CD14-positive monocyte (primary cell): ENCODE measurements at regions not wholly inside any gene's neighbourhood (a gene's known extent, or its start where the extent isn't known, plus 50 kb on each side); places are given as distances from the start of the nearest gene placed in this dataset.

Source experiments
- DNase-seq, 3 donors: peaks; one replicate each; pipeline ENCODE4 v3.0.0-alpha.2; 2011 to 2022
- H2AFZ ChIP-seq: 2 replicates; pipeline ENCODE4 v1.6.0; 2012; ENCODE audit warnings: mild to moderate bottlenecking, low read depth, low read length, inconsistent platforms; ENCODE audit not compliant: insufficient read depth, poor library complexity, severe bottlenecking
- H3K27ac ChIP-seq, 2 donors: 1 replicate in 1 of 2; 2 replicates in 1 of 2; pipeline ENCODE4 v1.5.1; 2012 to 2013; ENCODE audit warnings: low read length in 2 of 2, control low read depth in 1 of 2, inconsistent platforms in 1 of 2, low read depth in 1 of 2, mild to moderate bottlenecking in 1 of 2
- H3K27me3 ChIP-seq, 2 donors: one replicate each; pipeline versions ENCODE4 v1.6.0 to v1.6.1; 2011 to 2013; ENCODE audit warnings: low read length in 2 of 2; ENCODE audit not compliant: control insufficient read depth in 2 of 2, insufficient read depth in 2 of 2
- H3K36me3 ChIP-seq, 2 donors: replicated peaks in 1 of 2; 1 replicate in 1 of 2; 2 replicates in 1 of 2; pipeline versions ENCODE4 v1.5.1 to v1.6.1; 2012 to 2013; ENCODE audit warnings: low read length in 2 of 2, control low read depth in 1 of 2, inconsistent platforms in 1 of 2, mild to moderate bottlenecking in 1 of 2; ENCODE audit not compliant: insufficient read depth in 2 of 2, control insufficient read depth in 1 of 2
- H3K4me1 ChIP-seq, 2 donors: 1 replicate in 1 of 2; 2 replicates in 1 of 2; pipeline versions ENCODE4 v1.5.1 to v1.6.1; 2012 to 2013; ENCODE audit warnings: low read length in 2 of 2, control low read depth in 1 of 2, inconsistent platforms in 1 of 2, mild to moderate bottlenecking in 1 of 2, moderate library complexity in 1 of 2; ENCODE audit not compliant: insufficient read depth in 2 of 2, control insufficient read depth in 1 of 2
- H3K4me2 ChIP-seq: replicated peaks from 2 replicates; pipeline ENCODE3; 2012; ENCODE audit warnings: low read length, moderate library complexity, mild to moderate bottlenecking; ENCODE audit not compliant: poor library complexity, severe bottlenecking; ENCODE audit errors: extremely low read depth
- H3K4me3 ChIP-seq, 3 experiments: fragments of 200-600 bp in 1 of 3; sonication (generic) in 1 of 3; replicated peaks in 1 of 3; 1 replicate in 2 of 3; 2 replicates in 1 of 3; pipeline ENCODE4 v1.5.1; 2011 to 2013; ENCODE audit warnings: low read length in 3 of 3, mild to moderate bottlenecking in 3 of 3, control low read depth in 2 of 3, low read depth in 2 of 3, inconsistent platforms in 1 of 3, moderate library complexity in 1 of 3
- H3K79me2 ChIP-seq: 2 replicates; pipeline ENCODE4 v1.6.0; 2012; ENCODE audit warnings: mild to moderate bottlenecking, control low read depth, inconsistent platforms, low read length, moderate library complexity; ENCODE audit not compliant: insufficient read depth
- H3K9ac ChIP-seq: 2 replicates; pipeline ENCODE4 v1.6.0; 2017; ENCODE audit warnings: low read length, mild to moderate bottlenecking; ENCODE audit not compliant: insufficient read depth, poor library complexity, severe bottlenecking
- H3K9me3 ChIP-seq, 2 donors: replicated peaks in 1 of 2; 1 replicate in 1 of 2; 2 replicates in 1 of 2; pipeline versions ENCODE4 v1.5.1 to v1.6.1; 2012 to 2013; ENCODE audit warnings: low read length in 2 of 2, control low read depth in 1 of 2; ENCODE audit not compliant: control insufficient read depth in 1 of 2, insufficient read depth in 1 of 2
- H4K20me1 ChIP-seq: 2 replicates; pipeline ENCODE4 v1.6.0; 2012; ENCODE audit warnings: mild to moderate bottlenecking, low read length, control low read depth, moderate library complexity; ENCODE audit not compliant: insufficient read depth
- H3K27ac Mint-ChIP-seq, 7 donors: one replicate each; pipeline ENCODE4 v1.8.0; 2020; ENCODE audit warnings: mild to moderate bottlenecking in 7 of 7, mixed read lengths in 7 of 7, moderate library complexity in 6 of 7, inconsistent platforms in 2 of 7
- H3K27me3 Mint-ChIP-seq, 3 donors: one replicate each; pipeline ENCODE4 v1.8.0; 2021 to 2022; ENCODE audit warnings: low read depth in 3 of 3, mild to moderate bottlenecking in 3 of 3, mixed read lengths in 3 of 3, moderate library complexity in 3 of 3, inconsistent platforms in 1 of 3
- H3K36me3 Mint-ChIP-seq, 2 donors: one replicate each; pipeline ENCODE4 v1.8.0; 2020; ENCODE audit warnings: mixed read lengths in 2 of 2, inconsistent platforms in 1 of 2, mild to moderate bottlenecking in 1 of 2
- H3K4me1 Mint-ChIP-seq: one replicate; pipeline ENCODE4 v1.8.0; 2020; ENCODE audit warnings: mild to moderate bottlenecking, mixed read lengths
- H3K4me3 Mint-ChIP-seq, 2 donors: one replicate each; pipeline ENCODE4 v1.8.0; 2020; ENCODE audit warnings: mild to moderate bottlenecking in 2 of 2, mixed read lengths in 2 of 2, moderate library complexity in 1 of 2
- H3K9me3 Mint-ChIP-seq, 7 donors: one replicate each; pipeline ENCODE4 v1.8.0; 2020 to 2022; ENCODE audit warnings: mixed read lengths in 7 of 7, mild to moderate bottlenecking in 6 of 7, moderate library complexity in 6 of 7, inconsistent platforms in 2 of 7
- WGBS: methylation state at CpG from one replicate; pipeline ENCODE4 v1.1.5; 2013; ENCODE audit warnings: missing lambda C conversion rate; ENCODE audit not compliant: insufficient coverage; 5-methylcytosine and 5-hydroxymethylcytosine counted together
- intact Hi-C, 2 donors: fragments of 100-400 bp; cut with micrococcal nuclease; formaldehyde crosslinking; loops; one replicate each; pipeline versions ENCODE4 v1.15.0 to v1.15.1; 2023
- TF ChIP-seq, protein P1 (sequence below): fragments of 200-600 bp; IDR thresholded peaks from one replicate; pipeline ENCODE4 v1.8.0; 2022; ENCODE audit warnings: antibody characterized with exemption, mild to moderate bottlenecking

DNA sequence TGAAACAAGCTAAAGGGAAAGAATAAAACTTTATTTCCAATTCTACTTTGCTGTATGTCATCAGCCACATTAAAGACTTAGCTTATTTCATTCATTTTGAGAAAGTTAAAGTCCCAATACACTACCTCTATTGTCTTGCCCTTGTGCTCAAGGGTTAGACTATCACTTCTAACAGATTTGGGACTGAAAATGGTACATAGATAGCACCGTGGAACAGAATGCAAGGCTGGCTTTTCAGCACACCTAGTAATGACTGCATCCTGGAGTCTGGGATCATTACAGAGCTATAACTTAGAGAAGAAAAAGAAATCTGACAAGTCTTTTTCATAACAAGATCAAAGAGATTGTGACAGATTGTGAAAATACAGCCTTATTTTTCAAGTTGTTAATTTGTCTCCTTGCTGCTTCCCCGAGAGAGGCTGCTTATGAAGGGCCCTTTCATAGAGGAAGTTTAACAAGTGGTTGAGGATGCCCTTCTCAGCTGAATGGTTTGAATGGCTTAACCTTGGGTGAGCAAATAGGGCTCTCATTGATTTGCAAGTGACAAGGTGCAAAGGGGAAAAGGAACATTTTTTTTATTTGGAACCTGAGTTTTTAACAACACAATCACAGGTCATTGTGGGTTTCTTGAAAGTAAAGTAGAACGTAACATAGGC lies 371.8 kb downstream of the EPHA4 start:
- Mint-ChIP-seq H3K36me3 (no peaks in the 10 kb centered on the region), H3K4me3 (no peak overlapping the region), H3K27me3 (peaks cover 0 to 2% (median 1%) of the 10 kb centered on the region in 3 donors), H3K4me1 (no peaks in the 10 kb centered on the region), H3K9me3 (peaks cover 0 to 2% (median 0%) of the 10 kb centered on the region in 7 donors), H3K27ac (no peak overlapping the region)
- no peak overlapping the region for H3K27ac ChIP-seq
- intact Hi-C loops: no loop called here
- H2AFZ ChIP-seq: no peak overlapping the region
- TF ChIP-seq, protein P1, sequence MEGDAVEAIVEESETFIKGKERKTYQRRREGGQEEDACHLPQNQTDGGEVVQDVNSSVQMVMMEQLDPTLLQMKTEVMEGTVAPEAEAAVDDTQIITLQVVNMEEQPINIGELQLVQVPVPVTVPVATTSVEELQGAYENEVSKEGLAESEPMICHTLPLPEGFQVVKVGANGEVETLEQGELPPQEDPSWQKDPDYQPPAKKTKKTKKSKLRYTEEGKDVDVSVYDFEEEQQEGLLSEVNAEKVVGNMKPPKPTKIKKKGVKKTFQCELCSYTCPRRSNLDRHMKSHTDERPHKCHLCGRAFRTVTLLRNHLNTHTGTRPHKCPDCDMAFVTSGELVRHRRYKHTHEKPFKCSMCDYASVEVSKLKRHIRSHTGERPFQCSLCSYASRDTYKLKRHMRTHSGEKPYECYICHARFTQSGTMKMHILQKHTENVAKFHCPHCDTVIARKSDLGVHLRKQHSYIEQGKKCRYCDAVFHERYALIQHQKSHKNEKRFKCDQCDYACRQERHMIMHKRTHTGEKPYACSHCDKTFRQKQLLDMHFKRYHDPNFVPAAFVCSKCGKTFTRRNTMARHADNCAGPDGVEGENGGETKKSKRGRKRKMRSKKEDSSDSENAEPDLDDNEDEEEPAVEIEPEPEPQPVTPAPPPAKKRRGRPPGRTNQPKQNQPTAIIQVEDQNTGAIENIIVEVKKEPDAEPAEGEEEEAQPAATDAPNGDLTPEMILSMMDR: no peak
- H3K9me3 ChIP-seq: no peaks in the 10 kb centered on the region
- no peak overlapping the region for H3K4me3 ChIP-seq
- no peaks in the 10 kb centered on the region for H3K27me3 ChIP-seq
- H3K4me1 ChIP-seq: no peaks in the 10 kb centered on the region
- no peaks in the 10 kb centered on the region for H3K36me3 ChIP-seq
- no peak overlapping the region for H3K4me2 ChIP-seq
- H4K20me1 ChIP-seq: no peaks in the 10 kb centered on the region
- 71% methylated on average over 1 of the region's 3 CpGs for WGBS
- no peaks in the 10 kb centered on the region for H3K79me2 ChIP-seq
- H3K9ac ChIP-seq: no peak overlapping the region
- DNase-seq: no peak

DNA sequence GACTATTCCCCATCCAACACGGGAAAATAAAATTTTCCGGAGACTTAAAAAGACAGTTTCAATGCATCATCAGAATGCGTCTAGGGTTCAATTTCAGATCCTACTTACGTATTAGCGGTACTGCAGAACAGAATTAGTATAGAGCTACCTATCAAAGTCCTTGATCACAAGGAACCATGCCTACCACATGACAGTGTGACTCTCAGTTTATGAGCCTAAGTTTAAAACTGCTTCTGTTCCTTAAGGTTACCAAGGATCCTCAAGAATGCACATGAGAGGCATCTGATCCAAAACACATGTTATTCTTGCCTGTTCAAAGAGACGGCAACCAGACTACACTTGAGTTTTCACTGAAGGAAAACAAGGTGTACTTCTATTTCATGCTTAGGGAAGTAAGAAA lies 369.7 kb downstream of the EPHA4 start:
- Mint-ChIP-seq H3K36me3 (no peaks in the 10 kb centered on the region), H3K27ac (no peak overlapping the region), H3K9me3 (peaks cover 0 to 4% (median 0%) of the 10 kb centered on the region in 7 donors), H3K4me3 (no peak overlapping the region), H3K27me3 (peaks cover 0 to 2% (median 0%) of the 10 kb centered on the region in 3 donors), H3K4me1 (no peaks in the 10 kb centered on the region)
- Histone ChIP-seq H4K20me1 (no peaks in the 10 kb centered on the region), H3K27me3 (no peaks in the 10 kb centered on the region), H3K27ac (no peak overlapping the region), H3K4me3 (no peak overlapping the region), H3K4me2 (no peak overlapping the region), H3K9me3 (no peaks in the 10 kb centered on the region), H3K4me1 (no peaks in the 10 kb centered on the region), H3K9ac (no peak overlapping the region), H2AFZ (no peak overlapping the region), H3K36me3 (no peaks in the 10 kb centered on the region), H3K79me2 (no peaks in the 10 kb centered on the region)
- 100% methylated on average over 5 of the region's 6 CpGs for WGBS
- no peak for DNase-seq
- TF ChIP-seq, protein P1: no peak
- intact Hi-C loops: no loop called here
